Renal cortex interstitium (tissue), 11 donors: ENCODE measurements at regions not wholly inside any gene's neighbourhood (a gene's known extent, or its start where the extent isn't known, plus 50 kb on each side); places are given as distances from the start of the nearest gene placed in this dataset.
"Not testable (repeated sequence)": the region's sequence is repeated elsewhere in the genome, so short reads cannot be mapped to it uniquely, and the experiment has no call there.

Source experiments
- DNase-seq, 11 donors: peaks; one replicate each; pipeline ENCODE4 v3.0.0-alpha.2; 2013; ENCODE audit warnings: low read depth in 9 of 11, low spot score in 4 of 11; ENCODE audit errors: extremely low read depth in 1 of 11

DNA sequence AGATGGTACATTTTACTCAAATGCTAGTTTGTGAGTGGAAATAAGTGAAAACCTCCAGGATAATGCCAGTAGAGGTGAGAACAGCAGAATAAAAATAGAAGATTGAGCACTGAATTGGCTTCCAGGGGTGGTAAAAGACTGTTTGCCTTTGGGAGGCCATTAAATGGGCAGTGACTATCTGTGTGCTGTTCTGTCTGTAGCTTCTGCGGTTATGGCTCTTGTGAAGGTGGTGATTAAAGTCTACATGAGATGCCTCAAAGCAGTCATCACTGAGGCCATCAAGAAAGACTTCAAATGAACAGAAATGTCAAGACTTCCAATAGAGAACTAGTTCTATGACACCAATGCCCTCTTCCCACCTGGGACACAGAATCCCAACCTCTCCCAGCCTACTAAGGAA is 108.8 kb downstream of the EFHB start:
- no peak for DNase-seq

DNA sequence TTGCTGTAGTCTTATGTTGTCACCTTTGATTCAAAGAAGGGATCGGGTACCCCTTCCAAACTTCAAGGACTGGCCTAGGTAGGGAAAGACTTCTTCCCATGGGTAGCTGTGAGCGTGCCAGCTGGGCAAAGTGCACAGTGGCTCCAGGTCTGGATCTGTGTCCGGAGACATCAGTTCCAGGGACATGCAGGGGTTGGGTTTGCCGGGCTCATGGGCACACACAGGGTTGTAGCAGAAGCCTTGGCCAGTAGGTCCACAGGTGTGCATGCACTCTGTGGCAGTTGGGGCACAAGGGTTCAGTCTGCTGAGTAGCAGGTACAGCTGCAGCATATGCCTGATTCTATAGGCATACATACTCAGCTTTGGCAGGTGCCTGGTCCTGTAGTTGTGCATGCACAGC is 111.2 kb downstream of the EFHB start:
- no peak for DNase-seq

- DNase-seq, result no peak
Measured at GRCh38 chr3:19816631-19817030, 117.4 kb downstream of the EFHB start.

DNA sequence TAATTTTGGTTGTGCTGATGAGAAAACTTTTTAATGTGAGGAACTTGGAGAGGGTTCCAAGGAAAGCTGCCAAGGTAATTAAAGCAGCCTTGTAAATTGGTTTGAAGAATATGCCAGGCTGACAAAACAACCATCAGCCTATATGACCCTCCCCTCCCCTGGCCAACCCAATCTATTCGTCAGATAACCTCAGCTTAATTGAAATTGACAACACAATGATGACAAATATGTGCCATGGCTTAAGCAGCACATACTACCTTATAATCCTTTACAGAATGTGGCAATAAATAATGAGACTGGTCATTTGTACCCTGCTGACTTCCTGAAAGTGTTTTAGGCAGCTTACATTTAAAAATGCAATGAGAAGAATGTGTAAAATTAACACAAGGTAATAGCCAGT is 118.2 kb downstream of the EFHB start:
- DNase-seq, result no peak

- DNase-seq, result not testable (repeated sequence)
Measured at GRCh38 chr3:19813743-19814142, 120.3 kb downstream of the EFHB start.

GRCh38 chr3:19811689-19812088 is 122.3 kb downstream of the EFHB start:
- no peak for DNase-seq

DNA sequence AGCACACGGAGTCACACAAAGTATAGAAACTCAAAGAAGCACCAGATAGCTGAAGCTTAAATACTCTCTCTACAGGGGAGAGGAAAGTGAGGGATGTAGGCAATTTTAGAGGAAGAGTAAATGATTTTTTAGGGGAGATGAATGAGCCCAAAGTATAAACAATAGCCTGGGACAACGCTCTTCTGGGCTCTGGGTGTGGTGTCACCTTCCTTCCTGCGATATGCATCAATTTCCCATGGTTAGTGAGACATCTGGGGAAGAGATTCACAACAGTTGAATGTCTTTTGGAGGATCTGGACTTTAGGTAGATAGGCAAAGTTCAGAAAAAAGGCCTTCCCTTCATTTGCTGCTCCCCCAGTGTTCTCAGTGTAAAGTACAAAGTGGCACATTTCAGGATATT is 125.2 kb downstream of the EFHB start:
- DNase-seq, result no peak

- DNase-seq, result no peak
Measured at GRCh38 chr3:19799887-19800286, 134.1 kb downstream of the EFHB start.

- DNase-seq, result no peak
Measured at GRCh38 chr3:19799115-19799514, 134.9 kb downstream of the EFHB start.

GRCh38 chr3:19798324-19798723 is 135.7 kb downstream of the EFHB start:
- no peak for DNase-seq

DNA sequence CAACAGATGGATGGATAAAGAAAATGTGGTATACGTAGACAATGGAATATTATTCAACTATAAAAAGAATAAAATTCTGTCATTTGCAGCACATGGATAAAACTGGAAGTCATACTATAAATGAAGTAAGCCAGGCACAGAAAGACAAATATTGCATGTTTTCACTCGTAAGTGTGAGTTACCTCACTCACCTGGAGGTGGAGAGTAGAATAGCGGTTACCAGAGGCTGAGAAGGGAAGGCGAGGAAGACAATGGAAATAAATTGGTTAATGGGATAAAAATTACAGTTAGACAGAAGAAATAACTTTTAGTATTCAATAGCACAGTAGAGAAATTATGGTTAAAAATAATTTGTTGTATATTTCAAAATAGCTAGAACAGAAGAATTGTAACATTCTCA is 141.6 kb downstream of the EFHB start:
- DNase-seq, result no peak

- no peak for DNase-seq
Measured at GRCh38 chr3:19775765-19776164, 158.3 kb downstream of the EFHB start.

DNA sequence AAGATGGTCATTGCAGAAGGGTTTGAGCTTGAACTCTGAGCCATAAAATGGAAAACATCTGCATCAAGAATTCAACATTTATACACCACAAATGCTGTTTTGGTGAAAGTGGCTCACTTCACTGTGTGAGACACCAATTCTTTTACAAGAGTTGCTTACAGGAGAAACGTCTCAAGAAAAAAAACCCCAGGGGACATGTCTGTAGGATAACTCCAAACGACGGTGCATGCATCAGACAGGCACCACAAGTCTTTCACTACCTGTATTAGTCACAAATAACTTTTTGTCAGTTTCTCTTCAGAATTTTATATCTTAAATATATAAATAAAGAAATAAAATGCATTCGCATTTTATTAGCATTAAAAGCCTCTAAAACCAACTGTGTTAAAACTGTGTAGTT is 164.3 kb downstream of the EFHB start:
- no peak for DNase-seq

- no peak for DNase-seq
Measured at GRCh38 chr3:19765954-19766353, 168.1 kb downstream of the EFHB start.

GRCh38 chr3:19757773-19758172 is 176.2 kb downstream of the EFHB start:
- no peak for DNase-seq

- no peak for DNase-seq
Measured at GRCh38 chr3:19749448-19750017, 184.5 kb downstream of the EFHB start.

DNA sequence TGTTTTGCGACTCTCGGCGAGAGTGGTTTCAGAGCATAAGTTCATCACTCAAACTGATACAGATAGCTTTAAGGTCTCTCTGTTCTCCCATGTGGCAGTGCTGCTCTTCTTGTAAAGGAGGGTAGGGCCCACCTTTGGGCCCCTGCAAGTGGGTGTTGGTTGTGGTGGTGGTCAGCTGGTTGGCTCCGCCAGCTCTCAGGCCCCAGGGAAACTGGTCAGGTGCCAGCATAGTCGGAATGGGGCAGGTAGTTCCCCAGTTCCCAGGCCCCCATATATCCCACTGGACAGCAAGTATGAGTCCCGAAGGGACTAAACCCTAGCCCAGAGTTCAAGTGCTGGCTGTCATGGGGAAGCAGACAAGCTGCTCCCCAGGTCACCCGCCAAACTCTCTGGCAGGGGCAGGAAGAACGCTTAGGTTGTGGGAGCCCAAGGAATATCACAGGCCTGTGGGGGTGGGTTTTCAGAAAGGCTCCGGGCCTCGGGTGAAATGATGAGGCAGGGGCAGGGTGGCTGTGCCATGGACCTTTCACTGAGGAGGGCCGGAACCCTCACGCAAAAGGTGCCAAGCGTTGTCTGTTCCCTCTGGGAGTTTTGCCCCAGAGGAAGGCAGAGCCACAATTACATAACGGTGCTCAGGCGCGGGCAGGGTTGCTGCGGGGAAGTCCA is 185.1 kb downstream of the EFHB start:
- DNase-seq, result no peak

GRCh38 chr3:19744047-19744446 is 190.0 kb downstream of the EFHB start:
- DNase-seq, result no peak

GRCh38 chr3:19742935-19743334 is 191.1 kb downstream of the EFHB start:
- DNase-seq, result no peak

DNA sequence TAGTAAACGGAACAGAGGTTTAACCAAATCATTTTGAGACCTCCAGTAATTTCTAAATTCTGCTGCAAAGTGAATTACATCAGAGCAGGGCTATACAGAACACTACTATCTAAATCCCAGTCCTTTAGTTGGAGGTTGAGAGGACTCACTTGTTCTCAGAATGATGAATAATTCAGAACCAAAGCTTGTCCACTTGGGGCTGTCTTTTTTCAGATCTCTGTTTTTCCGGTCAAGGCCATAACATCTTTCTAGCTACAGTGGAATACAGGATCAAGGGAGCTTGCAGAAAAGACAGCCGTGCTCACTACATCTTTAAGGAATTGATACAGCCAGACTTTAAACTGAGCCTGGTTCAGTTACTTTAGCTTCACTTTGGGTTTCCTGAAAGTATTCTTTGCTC is 194.5 kb downstream of the EFHB start:
- DNase-seq, result no peak

- DNase-seq, result peak in 4 of 11 donors; percentile 6 to 31 (median 12)
Measured at GRCh38 chr3:19738846-19739245, 195.2 kb downstream of the EFHB start.
